ENCODE measurements at regions not wholly inside any gene's neighbourhood (a gene's known extent, or its start where the extent isn't known, plus 50 kb on each side); places are given as distances from the start of the nearest gene placed in this dataset.

GRCh38 chr2:64731746-64732145, 78.0 kb upstream of the SERTAD2 start:
- TF ChIP-seq CTCF (IDR thresholded peaks at IDR 0.05): no peak

- no peak for TF ChIP-seq CTCF (IDR thresholded peaks at IDR 0.05)
Observed at GRCh38 chr2:64732146-64732545, 78.4 kb upstream of the SERTAD2 start.

- no peak for TF ChIP-seq CTCF (IDR thresholded peaks at IDR 0.05)
Observed at GRCh38 chr2:64735504-64735903, 81.8 kb upstream of the SERTAD2 start.

GRCh38 chr2:64737547-64737946, 83.8 kb upstream of the SERTAD2 start:
- no peak for TF ChIP-seq CTCF (IDR thresholded peaks at IDR 0.05)

GRCh38 chr2:64738026-64738425, 84.3 kb upstream of the SERTAD2 start:
- no peak for TF ChIP-seq CTCF (IDR thresholded peaks at IDR 0.05)

GRCh38 chr2:64742678-64743077, 89.0 kb upstream of the SERTAD2 start:
- TF ChIP-seq CTCF (IDR thresholded peaks at IDR 0.05): no peak

- TF ChIP-seq CTCF (IDR thresholded peaks at IDR 0.05): no peak
Observed at GRCh38 chr2:64743739-64744330, 90.1 kb upstream of the SERTAD2 start.

- TF ChIP-seq CTCF (IDR thresholded peaks at IDR 0.05): no peak
Observed at GRCh38 chr2:64745562-64745961, 91.8 kb upstream of the SERTAD2 start.
